ENCODE measurements at regions not wholly inside any gene's neighbourhood (a gene's known extent, or its start where the extent isn't known, plus 50 kb on each side); places are given as distances from the start of the nearest gene placed in this dataset.

DNA sequence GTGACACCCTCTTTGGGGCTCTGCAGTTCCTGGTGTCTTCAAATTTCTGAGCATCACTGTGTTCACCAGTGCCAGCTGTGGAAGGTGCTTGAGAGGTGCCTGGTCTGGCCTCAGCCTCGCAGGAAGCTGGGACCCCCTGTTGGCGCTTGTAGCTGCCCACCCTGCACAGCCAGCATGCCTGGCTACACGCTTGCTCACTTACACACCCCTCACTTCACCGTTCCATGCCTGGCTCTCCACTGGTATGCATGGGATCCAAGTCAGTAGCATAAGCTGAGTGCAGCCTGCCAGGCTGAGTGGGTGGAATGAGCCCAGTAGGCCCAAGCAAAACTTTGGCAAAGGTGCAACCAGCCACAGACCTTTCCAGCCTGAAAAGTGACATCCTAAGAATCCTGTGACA, 801.4 kb upstream of the PTPRD start:
- TF ChIP-seq, protein P1, sequence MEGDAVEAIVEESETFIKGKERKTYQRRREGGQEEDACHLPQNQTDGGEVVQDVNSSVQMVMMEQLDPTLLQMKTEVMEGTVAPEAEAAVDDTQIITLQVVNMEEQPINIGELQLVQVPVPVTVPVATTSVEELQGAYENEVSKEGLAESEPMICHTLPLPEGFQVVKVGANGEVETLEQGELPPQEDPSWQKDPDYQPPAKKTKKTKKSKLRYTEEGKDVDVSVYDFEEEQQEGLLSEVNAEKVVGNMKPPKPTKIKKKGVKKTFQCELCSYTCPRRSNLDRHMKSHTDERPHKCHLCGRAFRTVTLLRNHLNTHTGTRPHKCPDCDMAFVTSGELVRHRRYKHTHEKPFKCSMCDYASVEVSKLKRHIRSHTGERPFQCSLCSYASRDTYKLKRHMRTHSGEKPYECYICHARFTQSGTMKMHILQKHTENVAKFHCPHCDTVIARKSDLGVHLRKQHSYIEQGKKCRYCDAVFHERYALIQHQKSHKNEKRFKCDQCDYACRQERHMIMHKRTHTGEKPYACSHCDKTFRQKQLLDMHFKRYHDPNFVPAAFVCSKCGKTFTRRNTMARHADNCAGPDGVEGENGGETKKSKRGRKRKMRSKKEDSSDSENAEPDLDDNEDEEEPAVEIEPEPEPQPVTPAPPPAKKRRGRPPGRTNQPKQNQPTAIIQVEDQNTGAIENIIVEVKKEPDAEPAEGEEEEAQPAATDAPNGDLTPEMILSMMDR (IDR thresholded peaks at IDR 0.05; ENCODE audit: poor library complexity): no peak
- TF ChIP-seq EZH2 (IDR thresholded peaks at IDR 0.05; ENCODE audit: borderline replicate concordance): no peak
- TF ChIP-seq EZH2phosphoT487 (IDR thresholded peaks at IDR 0.05; ENCODE audit: low read depth, severe bottlenecking, unreplicated experiment): no peak

Measured in hepatocyte (in vitro differentiated cells).